ENCODE measurements at regions not wholly inside any gene's neighbourhood (a gene's known extent, or its start where the extent isn't known, plus 50 kb on each side); places are given as distances from the start of the nearest gene placed in this dataset.
A peak's percentile ranks its signal among the peaks of the same experiment; 100 is the strongest.
"Not testable (repeated sequence)": the region's sequence is repeated elsewhere in the genome, so short reads cannot be mapped to it uniquely, and the experiment has no call there.

DNA sequence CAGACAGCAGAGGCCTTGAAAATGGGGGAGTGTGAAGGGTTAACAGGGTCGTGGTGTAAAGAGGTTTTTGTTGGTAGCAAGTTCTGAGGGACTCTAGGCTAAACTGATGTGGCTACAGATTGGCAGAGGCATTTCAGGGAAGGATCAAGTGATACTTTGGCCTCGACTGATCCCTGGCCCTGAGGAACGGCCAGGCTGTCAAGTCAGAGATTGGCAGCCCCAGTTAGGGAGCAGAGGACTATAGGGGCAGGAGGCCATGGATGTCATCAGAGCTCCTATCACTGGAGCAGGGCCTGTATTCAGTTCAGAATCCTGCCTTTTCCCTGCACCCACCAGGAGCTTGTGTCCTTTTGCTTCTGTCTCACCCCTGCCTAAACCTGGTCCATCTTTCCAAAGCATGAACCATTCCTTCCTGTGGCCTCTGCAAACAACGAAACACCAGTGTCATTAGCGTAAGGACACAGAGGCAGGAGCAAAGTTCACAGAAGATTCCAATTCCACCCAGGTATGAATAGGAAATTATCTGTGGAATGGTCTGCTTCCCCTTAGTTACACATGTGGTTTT lies 613.1 kb downstream of the MID1IP1 start:
- H3K27ac ChIP-seq, result no peak overlapping the region
- DNase-seq (ENCODE audit: low read depth, low spot score), result no peak

DNA sequence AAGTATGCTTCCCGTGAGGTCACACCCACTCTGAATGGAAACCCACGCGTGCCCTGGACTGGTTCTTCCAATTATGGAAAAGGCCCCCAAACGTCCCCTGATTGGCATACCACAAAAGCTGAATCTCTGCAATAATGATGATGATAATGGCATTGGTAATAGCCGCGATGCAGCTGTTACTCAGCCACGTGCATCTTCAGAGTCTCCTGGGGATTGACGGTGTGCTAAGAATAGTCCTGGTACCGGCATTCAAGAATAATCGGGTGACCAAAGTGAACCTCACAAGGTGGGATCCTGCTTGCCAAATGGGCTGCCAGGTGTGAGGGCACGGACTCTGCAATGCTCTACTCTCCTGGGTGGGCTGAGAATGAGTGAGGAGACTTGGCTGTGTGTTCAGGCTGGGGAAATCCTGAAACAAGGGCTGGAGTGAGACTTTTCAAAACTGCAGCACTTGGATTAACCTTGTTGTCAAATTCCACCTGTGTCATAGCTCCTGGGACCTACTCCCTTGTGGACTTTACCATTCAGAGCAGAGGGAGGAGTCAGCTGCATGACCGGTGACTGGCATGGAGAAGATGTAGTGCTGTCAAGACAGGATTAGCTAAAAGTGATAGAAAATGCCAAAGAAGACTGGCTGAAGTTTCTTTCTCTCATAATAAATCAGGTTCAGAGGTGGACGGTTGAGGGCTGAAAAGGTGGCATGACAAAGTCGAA lies 615.4 kb downstream of the MID1IP1 start:
- H3K27ac ChIP-seq, result no peak overlapping the region
- no peak for DNase-seq (ENCODE audit: low read depth, low spot score)

DNA sequence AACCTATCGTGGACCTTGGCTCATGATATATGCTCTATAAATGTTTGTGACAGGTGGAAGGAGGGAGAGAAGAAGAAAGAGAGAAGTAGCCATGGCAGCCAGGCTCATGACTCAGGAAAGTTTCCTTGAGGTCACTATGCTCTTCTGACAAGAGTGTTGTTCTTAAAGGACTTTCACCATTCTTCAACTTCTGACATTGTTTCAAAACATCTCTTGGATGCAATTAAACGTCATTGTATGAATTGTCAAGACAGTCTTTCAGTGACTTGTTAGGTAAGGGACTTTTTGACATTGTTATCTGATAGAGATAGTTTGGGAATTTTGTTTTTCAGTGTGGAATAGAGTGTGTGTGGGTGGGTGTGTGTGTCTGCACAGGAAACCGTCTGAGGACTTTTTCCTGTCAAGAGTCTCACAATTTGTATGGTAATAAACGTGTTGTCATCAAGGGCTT lies 617.0 kb downstream of the MID1IP1 start:
- no peak for DNase-seq (ENCODE audit: low read depth, low spot score)

DNA sequence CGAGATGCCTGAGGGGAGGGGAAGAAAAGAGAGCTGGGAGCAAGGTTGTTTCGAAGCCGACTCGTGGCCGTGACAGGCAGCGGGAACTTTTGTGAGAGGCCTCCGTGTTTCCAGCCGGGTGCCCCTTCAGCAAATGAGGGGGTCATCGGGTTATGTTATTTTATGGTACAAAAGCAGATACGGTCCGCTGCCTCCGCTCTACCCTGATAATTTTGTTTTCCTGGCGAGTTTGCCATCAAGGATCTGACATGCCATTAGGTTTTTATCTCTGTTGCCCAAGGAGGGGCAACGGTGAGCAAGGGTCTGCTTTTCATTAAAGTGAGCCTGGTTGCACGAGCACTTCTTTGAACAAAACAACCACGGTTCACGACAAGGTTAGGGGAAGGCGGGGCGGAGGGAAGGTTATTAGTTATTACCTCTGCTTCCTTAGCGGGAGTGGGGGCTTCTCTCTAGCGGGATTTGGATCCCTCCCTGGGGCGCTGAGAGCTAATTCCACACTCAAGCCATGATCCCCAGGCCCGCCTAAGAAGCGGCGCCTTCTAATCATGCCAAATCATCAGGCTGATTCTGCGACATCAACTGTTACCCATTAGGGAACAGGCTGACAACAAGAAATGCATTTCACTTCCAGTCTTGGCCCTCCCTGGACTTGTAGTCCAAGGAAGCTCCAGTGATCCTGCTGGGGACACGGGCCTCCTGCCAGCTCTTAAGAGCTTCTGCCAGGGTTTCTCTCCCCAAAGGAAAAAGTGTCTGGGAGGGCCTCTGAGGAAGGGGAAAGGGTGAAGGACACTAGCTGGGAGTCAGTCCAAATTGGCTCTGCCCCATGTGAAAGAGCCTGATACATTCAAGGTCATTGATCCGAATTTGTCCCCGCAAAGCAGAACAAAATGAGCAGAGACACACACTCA lies 617.7 kb downstream of the MID1IP1 start:
- no peak for DNase-seq (ENCODE audit: low read depth, low spot score)
- H3K27ac ChIP-seq, result no peak overlapping the region

More for the DNA sequence above, 617.0 kb downstream of the MID1IP1 start:
- H3K27ac ChIP-seq, result no peak overlapping the region

DNA sequence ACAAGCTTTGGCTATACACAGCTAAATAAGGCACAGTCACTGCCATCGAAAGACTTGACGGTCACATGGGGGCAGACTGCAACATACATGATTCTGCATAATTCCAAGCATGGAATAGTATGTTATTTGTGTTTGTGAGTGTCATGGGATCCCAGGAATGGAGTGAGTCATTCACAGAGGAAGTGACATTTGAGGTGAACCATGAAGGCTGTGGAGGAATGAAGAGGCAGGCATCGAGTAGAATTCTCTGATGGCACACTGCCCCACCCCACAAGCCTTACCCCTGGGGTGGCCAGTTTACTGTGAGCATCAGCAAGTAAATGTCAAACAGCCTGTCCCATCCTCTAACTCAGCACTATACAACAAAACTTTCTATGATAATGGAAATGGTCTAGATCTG lies 619.7 kb downstream of the MID1IP1 start:
- DNase-seq (ENCODE audit: low read depth, low spot score), result no peak
- H3K27ac ChIP-seq, result no peak overlapping the region

DNA sequence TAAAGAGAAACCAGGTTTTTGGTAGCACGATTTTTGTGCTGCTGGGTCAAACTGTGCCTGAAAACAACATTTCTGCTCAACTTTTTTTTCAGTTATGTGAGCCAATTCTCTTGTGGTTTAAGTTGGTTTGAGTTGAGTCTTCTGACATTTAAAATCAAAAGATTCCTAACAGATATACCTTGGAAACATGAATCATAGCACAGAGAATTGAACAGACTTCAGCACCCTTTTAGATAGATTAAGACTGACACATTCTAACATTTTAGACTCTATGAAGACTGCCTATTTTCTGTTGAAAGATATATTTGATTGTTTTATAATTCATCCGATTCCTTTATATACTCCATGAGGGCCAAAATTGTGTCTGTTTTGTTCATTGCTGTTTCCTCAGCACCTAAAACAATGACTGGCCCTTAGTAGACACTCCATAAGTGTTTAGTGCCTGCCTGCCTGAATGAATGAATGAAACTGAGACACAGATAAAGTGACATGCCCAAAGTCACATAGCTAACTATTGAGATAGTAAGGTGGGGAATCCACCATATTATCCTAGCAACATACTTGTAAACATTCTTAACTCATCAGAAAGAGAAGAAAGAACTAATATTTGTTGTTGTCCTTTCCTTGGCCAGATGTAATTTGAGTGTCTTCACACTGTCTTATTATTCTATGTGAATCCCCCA lies 624.0 kb downstream of the MID1IP1 start:
- DNase-seq (ENCODE audit: low read depth, low spot score), result no peak
- no peak overlapping the region for H3K27ac ChIP-seq

DNA sequence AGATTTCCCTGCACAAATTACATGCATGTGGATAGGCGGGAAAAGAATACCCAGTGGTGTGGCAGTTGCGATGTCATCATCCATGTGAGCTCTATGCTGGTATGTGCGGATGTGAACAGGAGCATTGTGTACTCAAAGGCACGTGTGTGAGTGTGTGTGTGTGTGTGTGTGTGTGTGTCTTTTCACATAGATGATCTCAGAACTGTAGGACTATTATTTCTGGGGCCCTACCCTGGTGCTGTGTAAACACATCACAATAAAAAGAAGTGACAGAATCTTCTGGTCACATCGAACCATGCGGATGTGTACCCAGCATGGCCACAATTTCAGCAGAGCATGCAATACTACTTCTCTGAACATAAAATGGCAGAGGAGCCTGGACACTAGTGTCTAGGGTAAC lies 624.8 kb downstream of the MID1IP1 start:
- no peak for DNase-seq (ENCODE audit: low read depth, low spot score)
- H3K27ac ChIP-seq, result no peak overlapping the region

DNA sequence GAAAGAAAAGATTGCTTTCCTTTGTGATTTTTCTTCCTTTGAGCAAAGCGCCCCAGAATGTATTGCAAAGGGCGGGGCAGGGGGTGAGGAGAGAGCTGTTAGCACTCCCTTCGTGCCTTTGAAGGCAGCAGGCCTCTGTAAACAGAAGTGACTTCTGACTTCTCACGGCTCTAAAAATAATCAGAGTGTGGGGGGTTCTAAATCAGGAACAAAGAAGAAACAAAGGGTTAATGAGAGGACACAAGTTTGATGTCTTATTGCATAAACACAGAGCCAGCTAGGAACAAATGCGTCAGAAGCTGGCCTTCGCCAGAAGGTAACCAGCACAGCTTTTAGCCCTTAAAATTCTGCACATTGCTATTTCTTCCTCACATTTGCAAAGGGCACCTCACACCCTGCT lies 626.2 kb downstream of the MID1IP1 start:
- no peak for DNase-seq (ENCODE audit: low read depth, low spot score)
- H3K27ac ChIP-seq, result no peak overlapping the region

DNA sequence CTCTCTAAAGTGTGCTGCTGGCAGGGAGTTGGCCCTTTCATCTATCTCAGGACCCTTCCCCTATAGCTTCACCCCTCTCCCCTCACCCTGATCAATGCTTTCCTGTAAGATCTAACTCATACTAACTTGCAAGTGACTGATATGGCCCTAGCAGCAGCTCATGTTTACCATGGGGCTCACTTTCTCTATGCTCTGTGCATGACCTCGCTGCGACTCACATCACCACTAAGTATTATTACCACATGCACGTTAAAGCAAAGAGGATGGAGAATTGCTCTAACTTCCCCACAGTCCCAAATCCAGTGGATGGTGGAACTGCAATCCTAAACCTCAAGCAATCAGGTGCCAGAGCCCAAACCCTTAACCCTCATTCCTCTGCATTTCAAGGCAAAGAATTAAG lies 626.6 kb downstream of the MID1IP1 start:
- no peak overlapping the region for H3K27ac ChIP-seq
- peak; percentile 8 for DNase-seq (ENCODE audit: low read depth, low spot score)

DNA sequence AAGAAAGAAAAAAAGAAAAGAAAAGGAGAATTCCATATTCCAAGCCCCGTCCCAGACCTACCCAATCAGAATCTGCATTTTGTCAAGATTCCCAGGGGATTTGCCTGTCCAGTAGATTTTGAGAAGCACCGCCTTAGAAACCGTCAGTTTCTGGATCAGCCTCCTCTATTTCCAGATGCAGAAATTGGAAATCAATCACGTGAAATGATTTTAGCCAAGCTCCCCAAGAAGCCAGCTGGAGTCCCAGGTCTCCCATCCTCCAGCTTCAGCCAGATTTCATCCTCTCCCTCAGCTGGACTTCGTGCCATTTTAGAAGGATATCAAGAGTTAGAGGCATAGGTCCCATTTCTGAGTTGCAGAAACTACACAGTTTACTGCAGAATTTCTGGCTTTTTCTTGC lies 629.3 kb downstream of the MID1IP1 start:
- DNase-seq (ENCODE audit: low read depth, low spot score), result no peak
- H3K27ac ChIP-seq, result no peak overlapping the region

DNA sequence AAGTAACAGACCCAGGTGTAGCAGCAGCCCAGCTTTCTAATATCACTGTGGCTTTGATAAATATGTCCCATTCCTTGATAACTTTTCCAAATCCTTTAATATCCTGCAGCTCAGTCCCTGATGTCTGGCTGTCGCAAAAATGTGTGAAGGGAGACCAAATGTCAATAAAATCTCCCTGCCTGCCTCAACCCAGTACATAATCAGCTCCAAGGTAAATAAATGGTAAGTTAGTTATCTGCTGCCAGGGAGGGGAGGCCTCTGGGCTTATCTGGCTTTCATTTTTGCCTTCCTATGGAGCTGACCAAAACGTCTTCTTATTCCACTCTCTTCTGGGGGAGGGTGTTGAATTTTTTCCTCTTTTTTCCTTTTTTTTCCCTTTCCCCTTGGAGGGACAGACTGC lies 630.6 kb downstream of the MID1IP1 start:
- no peak overlapping the region for H3K27ac ChIP-seq
- DNase-seq (ENCODE audit: low read depth, low spot score), result no peak

DNA sequence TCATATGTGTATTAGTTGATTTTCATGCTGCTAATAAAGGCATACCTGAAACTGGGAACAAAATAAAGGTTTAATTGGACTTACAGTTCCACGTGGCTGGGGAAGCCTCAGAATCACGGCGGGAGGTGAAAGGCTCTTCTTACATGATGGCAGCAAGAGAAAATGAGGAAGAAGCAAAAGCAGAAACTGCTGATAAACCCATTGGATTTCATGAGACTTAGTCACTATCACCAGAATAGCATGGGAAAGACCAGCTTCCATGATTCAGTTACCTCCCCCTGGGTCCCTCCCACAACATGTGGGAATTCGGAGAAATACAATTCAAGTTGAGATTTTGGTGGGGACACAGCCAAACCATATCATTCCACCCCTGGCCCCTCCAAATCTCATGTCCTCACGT lies 633.4 kb downstream of the MID1IP1 start:
- not testable (repeated sequence) for H3K27ac ChIP-seq; DNase-seq (ENCODE audit: low read depth, low spot score)

DNA sequence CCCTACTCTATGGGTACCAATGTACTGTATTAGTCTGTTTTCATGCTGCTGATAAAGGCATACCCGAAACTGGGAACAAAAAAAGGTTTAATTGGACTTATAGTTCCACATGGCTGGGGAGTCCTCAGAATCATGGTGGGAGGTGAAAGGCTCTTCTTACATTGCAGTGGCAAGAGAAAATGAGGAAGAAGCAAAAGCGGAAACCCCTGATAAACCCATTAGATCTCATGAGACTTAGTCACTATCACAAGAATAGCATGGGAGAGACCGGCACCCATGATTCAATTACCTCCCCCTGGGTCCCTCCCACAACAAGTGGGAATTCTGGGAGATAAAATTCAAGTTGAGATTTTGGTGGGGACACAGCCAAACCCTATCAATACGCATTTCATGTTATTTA lies 635.3 kb downstream of the MID1IP1 start:
- not testable (repeated sequence) for DNase-seq (ENCODE audit: low read depth, low spot score)

DNA sequence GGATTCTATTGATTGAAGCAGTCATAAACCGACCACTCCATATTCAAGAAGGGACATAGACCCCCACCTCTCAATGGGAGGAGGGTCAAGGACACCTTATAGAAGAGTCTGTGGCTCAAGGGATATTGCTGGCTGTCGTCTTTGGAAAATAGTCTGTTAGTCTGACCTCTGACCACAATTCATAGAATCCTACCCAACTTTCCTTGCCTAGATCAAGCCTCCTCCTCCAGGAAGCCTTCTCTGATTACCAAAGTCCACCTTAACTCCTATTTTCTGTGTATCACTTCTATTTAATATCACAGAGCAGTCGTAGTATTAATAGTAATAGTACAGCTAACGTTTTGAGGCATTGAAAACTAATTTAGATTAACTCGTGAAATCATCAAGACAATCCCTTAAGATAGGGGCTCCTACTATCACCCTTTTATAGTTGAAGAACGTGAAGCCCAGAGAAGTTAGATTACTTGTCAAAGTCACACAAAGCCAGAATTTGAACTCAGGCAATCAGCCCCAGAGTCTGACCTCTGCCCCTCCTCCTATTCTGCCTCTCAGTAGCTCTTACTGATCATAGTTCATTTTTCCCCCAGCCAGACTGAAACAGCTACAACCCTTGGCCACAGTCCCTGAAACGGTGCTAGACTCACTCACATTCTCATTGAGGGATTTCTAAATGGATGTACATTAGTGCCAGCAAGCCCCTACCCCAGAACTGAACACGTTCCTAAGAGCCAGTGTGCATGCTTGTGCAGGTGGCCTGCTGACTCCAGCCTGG lies 636.6 kb downstream of the MID1IP1 start:
- no peak overlapping the region for H3K27ac ChIP-seq
- DNase-seq (ENCODE audit: low read depth, low spot score), result no peak

More for the DNA sequence above, 635.3 kb downstream of the MID1IP1 start:
- H3K27ac ChIP-seq, result not testable (repeated sequence)

DNA sequence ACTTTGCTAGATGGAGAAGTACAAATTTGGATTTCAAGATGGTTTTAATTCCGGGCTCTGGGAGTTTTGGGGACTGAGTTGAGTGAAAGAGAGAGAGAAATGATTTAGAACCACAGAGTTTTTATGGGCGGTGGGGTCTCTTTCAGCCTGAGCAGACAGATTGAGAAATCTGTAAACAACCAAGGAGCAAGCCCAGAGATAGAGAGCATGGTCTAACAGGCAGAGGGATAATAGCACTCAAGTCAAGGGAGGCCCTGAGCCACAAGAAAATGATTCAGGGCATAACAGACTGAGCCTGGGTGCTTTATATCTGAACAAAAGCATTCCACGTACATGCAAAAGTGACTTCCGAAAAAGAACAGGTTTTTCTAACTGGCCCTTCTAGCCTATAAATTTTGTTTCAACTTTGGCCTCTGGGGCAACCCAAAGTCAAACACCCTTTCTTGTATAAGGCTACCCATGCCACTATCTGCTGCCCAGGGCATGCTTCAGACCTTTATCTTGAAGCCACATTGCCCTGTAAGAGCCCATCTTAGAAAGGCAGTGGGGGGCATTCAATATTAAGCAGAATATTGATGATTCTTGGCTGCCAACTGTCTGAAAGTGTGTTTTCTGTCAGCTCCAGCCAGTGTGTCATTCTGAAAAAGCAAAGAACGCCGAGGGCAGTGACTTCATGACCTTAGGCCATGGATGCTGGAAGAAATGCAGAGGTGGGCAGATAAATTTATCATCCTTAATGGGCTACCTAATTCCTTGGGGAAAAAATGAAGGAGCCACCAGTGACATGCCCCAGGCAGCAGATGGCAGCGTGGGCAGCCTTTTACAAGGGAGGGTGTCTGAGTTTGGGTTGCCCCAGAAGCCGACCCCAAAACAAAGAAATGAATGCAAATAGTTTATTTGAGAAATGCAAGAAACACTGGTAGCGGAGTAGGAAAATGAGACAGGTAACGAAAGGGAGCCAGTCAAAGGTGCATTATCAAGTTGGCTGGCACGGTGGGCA lies 637.6 kb downstream of the MID1IP1 start:
- DNase-seq (ENCODE audit: low read depth, low spot score), result no peak
- no peak overlapping the region for H3K27ac ChIP-seq

DNA sequence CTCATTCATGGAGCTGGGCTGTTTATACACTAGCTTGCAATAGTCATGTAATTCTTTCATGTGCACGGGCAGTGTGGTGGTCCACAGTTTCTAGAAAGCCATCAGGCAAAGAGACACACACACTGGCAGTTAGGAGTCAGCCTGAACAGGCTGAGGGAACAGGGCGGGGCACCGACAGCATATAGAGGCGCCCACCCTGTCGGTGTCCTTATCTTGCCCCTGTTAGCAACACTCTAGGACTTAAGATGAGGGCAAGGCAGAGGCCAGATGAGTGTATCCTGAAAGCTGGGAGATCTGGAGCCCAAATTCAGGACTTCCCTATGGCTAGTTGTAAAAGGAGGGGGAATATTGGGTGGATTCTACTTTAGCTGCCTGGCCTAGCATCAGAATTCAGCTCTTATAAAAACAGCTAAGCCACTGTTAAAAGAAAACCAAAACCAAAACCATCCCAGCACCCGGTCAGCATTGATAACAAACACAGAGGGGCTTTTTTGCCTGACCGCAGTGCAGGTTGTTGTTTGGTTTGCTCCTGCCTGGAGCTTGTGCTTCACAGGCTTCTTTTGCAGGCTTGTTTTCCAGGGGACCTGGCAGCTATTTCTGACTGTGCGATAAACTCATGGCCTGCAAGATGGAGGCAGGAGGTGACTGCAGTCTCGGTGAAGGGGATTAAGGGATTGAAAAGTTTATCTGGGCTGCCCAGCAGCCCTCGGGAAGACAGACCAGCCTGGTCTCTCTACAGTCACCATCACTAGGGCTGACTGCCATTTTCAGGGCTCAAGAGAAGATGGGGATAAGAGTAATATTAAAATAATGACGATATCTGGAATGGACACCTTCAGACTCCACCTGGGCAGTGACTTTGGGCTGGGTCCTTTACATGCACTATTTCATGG lies 638.9 kb downstream of the MID1IP1 start:
- H3K27ac ChIP-seq, result no peak overlapping the region
- no peak for DNase-seq (ENCODE audit: low read depth, low spot score)

DNA sequence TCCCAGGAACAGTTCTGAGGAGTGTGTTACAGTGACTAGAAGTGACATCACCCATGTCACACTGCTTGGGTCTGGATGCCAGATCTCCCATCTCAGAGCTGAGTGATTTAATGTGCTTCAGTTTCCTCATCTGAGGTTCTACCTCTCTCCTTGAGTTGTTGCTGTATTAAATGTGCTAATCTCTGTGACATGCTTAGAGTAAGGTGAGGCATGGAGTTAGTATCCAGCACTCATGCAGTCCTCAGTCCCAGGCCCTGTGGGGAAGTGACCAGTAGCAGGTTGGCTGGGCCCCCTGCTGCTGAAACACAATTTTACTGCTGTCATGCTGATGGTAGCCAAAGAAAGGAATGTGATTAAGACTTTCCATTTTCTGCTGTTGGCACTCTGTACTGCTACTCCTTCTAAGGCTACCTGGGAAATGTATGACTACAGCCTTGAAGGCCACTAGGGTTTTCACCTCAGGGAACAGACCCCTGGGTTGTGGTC lies 639.6 kb downstream of the MID1IP1 start:
- no peak overlapping the region for H3K27ac ChIP-seq
- no peak for DNase-seq (ENCODE audit: low read depth, low spot score)
